ENCODE measurements at regions not wholly inside any gene's neighbourhood (a gene's known extent, or its start where the extent isn't known, plus 50 kb on each side); places are given as distances from the start of the nearest gene placed in this dataset.

DNA sequence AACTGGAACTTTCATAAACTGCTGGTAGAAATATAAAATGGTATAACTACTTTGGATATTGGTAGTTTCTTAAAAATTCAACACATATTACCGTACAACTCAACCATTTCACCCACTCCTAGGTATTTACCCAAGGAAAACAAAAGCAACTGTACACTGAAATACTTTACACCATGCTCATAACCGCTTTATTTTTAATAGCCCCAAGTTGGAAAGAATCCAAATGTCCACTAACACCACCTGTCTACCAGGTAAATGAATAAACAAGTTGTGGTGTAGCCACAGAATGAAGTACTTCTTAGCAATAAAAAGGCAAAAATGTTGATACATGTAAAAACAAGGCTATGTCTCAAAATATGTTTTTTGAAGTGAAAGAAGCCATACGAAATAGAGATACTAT, 215.9 kb upstream of the PEX5L start:
- POLR2A ChIA-PET, result no interaction called here
- Mint-ChIP-seq H3K27ac (no peak overlapping the region), H3K9me3 (peaks cover 8% of the 10 kb centered on the region), H3K36me3 (peaks cover 4% of the 10 kb centered on the region; the same call in 1 of the 2 replicates), H3K27me3 (ENCODE audit: low read depth) (no peaks in the 10 kb centered on the region), H3K4me3 (no peak overlapping the region), H3K4me1 (peaks cover 1% of the 10 kb centered on the region)
- ATAC-seq, result no peak
- TF ChIP-seq SMAD3 (CRISPR knock-in tag; IDR thresholded peaks at IDR 0.05; ENCODE audit: borderline replicate concordance) (no peak), RELA (CRISPR knock-in tag; IDR thresholded peaks at IDR 0.05; ENCODE audit: borderline replicate concordance) (no peak), MYBL2 (CRISPR knock-in tag; IDR thresholded peaks at IDR 0.05) (no peak), ZNF138 (CRISPR knock-in tag; conservative IDR thresholded peaks at IDR 0.05) (no peak), ZNF396 (CRISPR knock-in tag; IDR thresholded peaks at IDR 0.05; ENCODE audit: borderline replicate concordance) (no peak)
- TF ChIP-seq, protein P1, sequence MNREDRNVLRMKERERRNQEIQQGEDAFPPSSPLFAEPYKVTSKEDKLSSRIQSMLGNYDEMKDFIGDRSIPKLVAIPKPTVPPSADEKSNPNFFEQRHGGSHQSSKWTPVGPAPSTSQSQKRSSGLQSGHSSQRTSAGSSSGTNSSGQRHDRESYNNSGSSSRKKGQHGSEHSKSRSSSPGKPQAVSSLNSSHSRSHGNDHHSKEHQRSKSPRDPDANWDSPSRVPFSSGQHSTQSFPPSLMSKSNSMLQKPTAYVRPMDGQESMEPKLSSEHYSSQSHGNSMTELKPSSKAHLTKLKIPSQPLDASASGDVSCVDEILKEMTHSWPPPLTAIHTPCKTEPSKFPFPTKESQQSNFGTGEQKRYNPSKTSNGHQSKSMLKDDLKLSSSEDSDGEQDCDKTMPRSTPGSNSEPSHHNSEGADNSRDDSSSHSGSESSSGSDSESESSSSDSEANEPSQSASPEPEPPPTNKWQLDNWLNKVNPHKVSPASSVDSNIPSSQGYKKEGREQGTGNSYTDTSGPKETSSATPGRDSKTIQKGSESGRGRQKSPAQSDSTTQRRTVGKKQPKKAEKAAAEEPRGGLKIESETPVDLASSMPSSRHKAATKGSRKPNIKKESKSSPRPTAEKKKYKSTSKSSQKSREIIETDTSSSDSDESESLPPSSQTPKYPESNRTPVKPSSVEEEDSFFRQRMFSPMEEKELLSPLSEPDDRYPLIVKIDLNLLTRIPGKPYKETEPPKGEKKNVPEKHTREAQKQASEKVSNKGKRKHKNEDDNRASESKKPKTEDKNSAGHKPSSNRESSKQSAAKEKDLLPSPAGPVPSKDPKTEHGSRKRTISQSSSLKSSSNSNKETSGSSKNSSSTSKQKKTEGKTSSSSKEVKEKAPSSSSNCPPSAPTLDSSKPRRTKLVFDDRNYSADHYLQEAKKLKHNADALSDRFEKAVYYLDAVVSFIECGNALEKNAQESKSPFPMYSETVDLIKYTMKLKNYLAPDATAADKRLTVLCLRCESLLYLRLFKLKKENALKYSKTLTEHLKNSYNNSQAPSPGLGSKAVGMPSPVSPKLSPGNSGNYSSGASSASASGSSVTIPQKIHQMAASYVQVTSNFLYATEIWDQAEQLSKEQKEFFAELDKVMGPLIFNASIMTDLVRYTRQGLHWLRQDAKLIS (CRISPR knock-in tag; IDR thresholded peaks at IDR 0.05; ENCODE audit: borderline replicate concordance), result no peak
- TF ChIP-seq, protein P2, sequence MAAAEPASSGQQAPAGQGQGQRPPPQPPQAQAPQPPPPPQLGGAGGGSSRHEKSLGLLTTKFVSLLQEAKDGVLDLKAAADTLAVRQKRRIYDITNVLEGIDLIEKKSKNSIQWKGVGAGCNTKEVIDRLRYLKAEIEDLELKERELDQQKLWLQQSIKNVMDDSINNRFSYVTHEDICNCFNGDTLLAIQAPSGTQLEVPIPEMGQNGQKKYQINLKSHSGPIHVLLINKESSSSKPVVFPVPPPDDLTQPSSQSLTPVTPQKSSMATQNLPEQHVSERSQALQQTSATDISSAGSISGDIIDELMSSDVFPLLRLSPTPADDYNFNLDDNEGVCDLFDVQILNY (CRISPR knock-in tag; IDR thresholded peaks at IDR 0.05), result no peak
- CTCF ChIA-PET, result no interaction called here
- DNase-seq (ENCODE audit: low spot score), result no peak

GRCh38 chr3:180253283-180253682, 216.5 kb upstream of the PEX5L start:
- H3K36me3 Mint-ChIP-seq, result peaks cover 4% of the 10 kb centered on the region; the same call in 1 of the 2 replicates
- TF ChIP-seq ZNF423 (CRISPR knock-in tag; IDR thresholded peaks at IDR 0.05), result no peak
- no peak for TF ChIP-seq ZNF121 (CRISPR knock-in tag; IDR thresholded peaks at IDR 0.05)
- TF ChIP-seq ZMAT4 (CRISPR knock-in tag; IDR thresholded peaks at IDR 0.05), result no peak
- no peak for TF ChIP-seq SOX15 (CRISPR knock-in tag; IDR thresholded peaks at IDR 0.05)
- TF ChIP-seq, protein P3, sequence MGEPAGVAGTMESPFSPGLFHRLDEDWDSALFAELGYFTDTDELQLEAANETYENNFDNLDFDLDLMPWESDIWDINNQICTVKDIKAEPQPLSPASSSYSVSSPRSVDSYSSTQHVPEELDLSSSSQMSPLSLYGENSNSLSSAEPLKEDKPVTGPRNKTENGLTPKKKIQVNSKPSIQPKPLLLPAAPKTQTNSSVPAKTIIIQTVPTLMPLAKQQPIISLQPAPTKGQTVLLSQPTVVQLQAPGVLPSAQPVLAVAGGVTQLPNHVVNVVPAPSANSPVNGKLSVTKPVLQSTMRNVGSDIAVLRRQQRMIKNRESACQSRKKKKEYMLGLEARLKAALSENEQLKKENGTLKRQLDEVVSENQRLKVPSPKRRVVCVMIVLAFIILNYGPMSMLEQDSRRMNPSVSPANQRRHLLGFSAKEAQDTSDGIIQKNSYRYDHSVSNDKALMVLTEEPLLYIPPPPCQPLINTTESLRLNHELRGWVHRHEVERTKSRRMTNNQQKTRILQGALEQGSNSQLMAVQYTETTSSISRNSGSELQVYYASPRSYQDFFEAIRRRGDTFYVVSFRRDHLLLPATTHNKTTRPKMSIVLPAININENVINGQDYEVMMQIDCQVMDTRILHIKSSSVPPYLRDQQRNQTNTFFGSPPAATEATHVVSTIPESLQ (CRISPR knock-in tag; IDR thresholded peaks at IDR 0.05), result no peak
- TF ChIP-seq, protein P4, sequence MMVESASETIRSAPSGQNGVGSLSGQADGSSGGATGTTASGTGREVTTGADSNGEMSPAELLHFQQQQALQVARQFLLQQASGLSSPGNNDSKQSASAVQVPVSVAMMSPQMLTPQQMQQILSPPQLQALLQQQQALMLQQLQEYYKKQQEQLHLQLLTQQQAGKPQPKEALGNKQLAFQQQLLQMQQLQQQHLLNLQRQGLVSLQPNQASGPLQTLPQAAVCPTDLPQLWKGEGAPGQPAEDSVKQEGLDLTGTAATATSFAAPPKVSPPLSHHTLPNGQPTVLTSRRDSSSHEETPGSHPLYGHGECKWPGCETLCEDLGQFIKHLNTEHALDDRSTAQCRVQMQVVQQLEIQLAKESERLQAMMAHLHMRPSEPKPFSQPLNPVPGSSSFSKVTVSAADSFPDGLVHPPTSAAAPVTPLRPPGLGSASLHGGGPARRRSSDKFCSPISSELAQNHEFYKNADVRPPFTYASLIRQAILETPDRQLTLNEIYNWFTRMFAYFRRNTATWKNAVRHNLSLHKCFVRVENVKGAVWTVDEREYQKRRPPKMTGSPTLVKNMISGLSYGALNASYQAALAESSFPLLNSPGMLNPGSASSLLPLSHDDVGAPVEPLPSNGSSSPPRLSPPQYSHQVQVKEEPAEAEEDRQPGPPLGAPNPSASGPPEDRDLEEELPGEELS (CRISPR knock-in tag; IDR thresholded peaks at IDR 0.05), result no peak
- no peak for TF ChIP-seq IRF1 (CRISPR knock-in tag; IDR thresholded peaks at IDR 0.05)
- TF ChIP-seq, protein P5, sequence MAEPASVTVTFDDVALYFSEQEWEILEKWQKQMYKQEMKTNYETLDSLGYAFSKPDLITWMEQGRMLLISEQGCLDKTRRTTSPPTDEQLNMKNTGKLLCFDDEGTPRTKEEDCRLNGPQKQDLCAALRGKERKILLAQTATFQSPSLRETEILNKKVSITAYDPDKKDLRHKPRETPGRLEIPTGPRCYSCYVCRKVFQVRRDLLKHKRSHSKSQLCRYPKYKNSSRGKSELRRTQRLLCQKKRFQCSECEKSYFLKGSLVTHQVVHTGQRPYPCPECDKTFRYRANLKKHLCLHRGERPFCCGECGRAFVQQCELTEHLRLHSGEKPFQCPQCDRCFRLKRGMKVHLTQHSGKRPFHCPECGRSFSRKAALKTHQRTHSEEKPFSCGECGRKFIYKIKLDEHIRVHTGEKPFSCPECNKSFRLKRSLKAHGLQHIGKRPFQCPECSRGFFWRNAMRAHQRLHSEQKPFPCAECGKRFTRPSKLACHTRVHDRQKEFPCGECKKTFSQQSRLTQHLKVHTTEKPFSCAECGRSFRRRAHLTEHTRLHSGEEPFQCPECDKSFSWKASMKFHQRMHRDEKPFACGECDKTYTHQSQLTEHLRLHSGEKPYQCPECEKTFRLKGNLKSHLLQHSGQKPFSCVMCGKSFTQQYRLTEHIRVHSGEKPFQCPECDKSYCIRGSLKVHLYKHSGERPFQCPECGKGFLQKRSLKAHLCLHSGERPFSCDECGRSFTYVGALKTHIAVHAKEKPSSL (CRISPR knock-in tag; conservative IDR thresholded peaks at IDR 0.05), result no peak
- TF ChIP-seq HMGXB4 (CRISPR knock-in tag; IDR thresholded peaks at IDR 0.05), result no peak
- no peak for TF ChIP-seq TP53 (CRISPR knock-in tag; IDR thresholded peaks at IDR 0.05)
- TF ChIP-seq CDX4 (CRISPR knock-in tag; IDR thresholded peaks at IDR 0.05; ENCODE audit: borderline replicate concordance), result no peak
- no peak for TF ChIP-seq TCF7 (CRISPR knock-in tag; IDR thresholded peaks at IDR 0.05; ENCODE audit: low read depth)

More at GRCh38 chr3:180253283-180253682, 216.5 kb upstream of the PEX5L start:
- Mint-ChIP-seq H3K4me1 (no peaks in the 10 kb centered on the region), H3K27ac (no peak overlapping the region), H3K9me3 (peaks cover 8% of the 10 kb centered on the region), H3K27me3 (ENCODE audit: low read depth) (no peaks in the 10 kb centered on the region), H3K4me3 (no peak overlapping the region)
- ChIA-PET POLR2A (no interaction called here), CTCF (no interaction called here)
- ATAC-seq, result no peak
- DNase-seq (ENCODE audit: low spot score), result no peak

Data from WTC11 (cell line).